Testis (tissue), 2 donors: ENCODE measurements at regions not wholly inside any gene's neighbourhood (a gene's known extent, or its start where the extent isn't known, plus 50 kb on each side); places are given as distances from the start of the nearest gene placed in this dataset.

ENCODE experiments used
- CTCF ChIP-seq, 3 experiments: fragments of 450-650 bp in 2 of 3; fragments of 200-600 bp in 1 of 3; sonication (generic) in 1 of 3; IDR thresholded peaks; one replicate each; pipeline ENCODE4 v1.5.1; 2016 to 2019; ENCODE audit warnings: antibody characterized with exemption in 3 of 3, mild to moderate bottlenecking in 2 of 3, moderate library complexity in 1 of 3
- POLR2A ChIP-seq: fragments of 450-650 bp; IDR thresholded peaks from one replicate; pipeline ENCODE4 v1.6.1; 2017; ENCODE audit warnings: antibody characterized with exemption, mild to moderate bottlenecking, moderate library complexity

GRCh38 chr20:57048027-57048869 is 218.2 kb downstream of the BMP7 start:
- TF ChIP-seq CTCF (IDR thresholded peaks at IDR 0.05) (peak; percentile 20 to 59 (median 31)), POLR2A (no peak)
